Posterior vena cava (tissue), 2 donors: ENCODE measurements at regions not wholly inside any gene's neighbourhood (a gene's known extent, or its start where the extent isn't known, plus 50 kb on each side); places are given as distances from the start of the nearest gene placed in this dataset.
A peak's percentile ranks its signal among the peaks of the same experiment; 100 is the strongest.

Experiments used
- DNase-seq: peaks from one replicate; pipeline ENCODE4 v3.0.0-alpha.2; 2020; ENCODE audit warnings: low spot score
- intact Hi-C, 2 donors: fragments of 100-400 bp; cut with DNase I; formaldehyde crosslinking; loops; one replicate each; pipeline versions ENCODE4 v1.14.1 to v1.14.2; 2022 to 2023
- donor health status: DM: yes; HTN: yes; CAD: no.
- donor health status: DM: yes; HTN: yes; CAD: no.

DNA sequence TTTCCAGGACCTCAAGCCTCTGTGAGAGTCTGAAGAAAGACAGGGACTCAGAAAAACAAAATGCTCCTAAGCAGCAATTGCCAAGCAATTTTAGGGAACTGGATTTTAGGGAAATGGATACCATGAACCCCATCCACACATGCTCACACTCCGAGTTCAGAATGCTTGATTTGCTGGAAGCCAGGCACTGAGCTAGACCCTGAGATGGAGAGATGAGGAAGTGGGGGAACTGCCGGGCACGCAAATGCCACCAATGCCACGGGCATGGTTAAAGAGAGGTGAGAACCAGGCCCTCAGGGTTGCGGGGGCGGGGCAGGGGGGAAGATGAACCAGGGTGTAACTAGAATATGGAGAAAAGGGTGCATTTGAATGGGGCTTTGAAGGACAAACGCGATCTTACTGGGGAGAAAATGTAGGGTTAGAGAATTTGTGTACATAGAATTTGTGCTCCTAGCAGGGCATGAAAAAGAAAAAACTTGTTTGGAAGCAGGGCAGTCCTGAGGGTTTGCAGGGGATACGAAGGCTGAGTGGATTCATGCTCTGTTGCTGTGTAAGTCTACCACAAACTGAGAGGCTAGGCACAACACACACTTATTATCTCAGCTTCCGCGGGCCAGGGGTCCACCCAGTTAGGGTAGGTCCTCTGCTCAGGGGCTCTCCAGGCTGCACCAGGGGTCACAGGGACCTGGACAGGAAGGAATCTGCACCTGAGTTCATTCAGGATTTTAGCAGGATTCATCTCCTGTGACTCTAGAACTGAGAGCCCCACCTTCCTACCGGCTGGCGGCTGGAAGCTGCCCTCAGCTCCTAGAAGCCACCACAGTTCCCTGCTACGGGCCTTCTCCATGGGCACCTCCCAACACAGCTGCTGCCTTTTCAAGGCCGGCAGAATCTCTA, 108.0 kb downstream of the SNX5 start:
- intact Hi-C loops = no loop called here

DNA sequence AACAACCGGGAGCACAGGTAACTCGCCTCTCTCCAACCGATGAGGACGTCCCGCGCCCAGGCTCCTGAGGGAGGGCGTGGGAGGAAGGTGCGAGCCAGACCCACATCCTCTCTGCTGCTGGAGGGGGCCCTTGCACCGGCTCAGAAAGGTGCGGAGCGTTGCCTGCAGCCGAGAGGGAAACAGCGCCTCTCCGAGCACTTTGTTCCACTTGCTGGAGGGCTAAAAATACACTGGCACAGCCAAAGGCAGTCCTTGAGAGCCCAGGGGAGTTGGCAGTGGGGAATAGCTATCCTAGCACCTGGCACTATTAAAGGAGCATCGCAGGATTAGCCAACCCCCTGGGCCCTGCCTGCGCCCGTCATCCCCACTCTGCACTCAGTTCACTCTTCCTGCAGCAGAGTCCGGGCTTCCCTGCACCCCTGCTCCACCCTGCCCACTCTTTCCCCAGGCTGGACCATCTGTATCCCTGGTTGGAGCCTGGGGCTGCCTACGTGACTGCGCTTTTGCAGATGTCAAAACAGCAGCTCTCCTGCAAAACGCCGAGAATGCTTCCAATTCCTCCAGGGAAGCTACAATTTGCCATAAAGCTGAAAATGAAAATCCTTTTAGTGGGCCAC, 108.9 kb downstream of the SNX5 start:
- intact Hi-C loops = no loop called here
- DNase-seq = no peak

More for the DNA sequence above, 108.0 kb downstream of the SNX5 start:
- no peak for DNase-seq

DNA sequence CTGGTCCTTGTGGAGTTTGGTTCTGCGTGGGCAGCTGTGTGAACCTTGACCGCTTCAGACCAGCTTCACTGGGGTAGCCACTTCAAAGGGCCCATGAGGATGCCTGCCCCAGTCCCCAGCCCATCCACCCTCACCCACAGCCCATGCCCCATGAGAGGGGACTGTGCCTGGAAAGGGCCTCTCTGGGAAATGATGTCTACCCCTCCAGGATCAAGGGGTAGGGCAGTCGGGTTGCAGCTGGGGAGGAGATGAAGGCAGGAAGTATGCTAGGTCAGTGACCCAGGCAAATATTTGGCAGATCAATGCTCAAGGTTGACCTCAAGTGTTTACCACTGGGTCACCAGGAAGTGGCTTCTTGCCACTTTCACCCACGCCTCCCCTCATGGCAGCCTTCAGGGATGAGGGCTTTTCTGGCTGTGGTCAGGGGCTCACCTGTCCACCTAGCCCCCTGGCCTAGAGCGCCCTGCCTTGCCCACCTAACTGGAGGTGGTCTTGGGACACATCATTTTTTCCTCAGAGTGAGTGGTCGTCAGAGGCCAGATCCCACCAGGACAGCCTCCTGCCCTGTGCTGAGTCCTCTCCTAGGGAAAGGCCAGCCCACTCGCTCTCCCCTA, 109.5 kb downstream of the SNX5 start:
- DNase-seq = no peak
- intact Hi-C loops = no loop called here

DNA sequence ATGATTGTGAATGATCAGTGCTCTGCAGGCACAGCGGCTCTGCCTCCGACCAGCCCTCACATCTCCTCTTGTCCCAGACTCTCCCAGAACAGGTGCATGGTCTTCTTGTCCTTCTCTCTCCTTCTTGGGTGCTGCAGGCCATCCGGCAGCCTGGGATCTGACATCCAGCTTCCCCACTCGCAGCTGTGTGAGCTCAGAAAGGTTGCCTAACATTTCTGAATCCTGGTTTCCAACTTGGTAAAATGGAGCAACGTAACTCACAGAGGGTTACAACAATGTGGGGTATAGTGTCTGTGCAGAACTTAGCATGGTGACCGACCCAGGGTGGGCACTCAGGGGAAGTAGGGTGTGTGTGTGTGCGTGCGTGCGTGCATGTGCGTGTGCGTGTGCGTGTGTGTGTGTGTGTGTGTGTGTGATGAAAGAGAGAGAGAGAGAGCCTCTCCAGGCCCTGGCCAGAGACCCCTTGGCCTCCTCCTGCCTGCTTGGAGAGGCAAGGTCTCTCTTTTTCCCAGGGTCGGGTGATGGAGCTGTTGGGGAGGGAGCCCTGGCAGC, 110.1 kb downstream of the SNX5 start:
- intact Hi-C loops = no loop called here
- no peak for DNase-seq

DNA sequence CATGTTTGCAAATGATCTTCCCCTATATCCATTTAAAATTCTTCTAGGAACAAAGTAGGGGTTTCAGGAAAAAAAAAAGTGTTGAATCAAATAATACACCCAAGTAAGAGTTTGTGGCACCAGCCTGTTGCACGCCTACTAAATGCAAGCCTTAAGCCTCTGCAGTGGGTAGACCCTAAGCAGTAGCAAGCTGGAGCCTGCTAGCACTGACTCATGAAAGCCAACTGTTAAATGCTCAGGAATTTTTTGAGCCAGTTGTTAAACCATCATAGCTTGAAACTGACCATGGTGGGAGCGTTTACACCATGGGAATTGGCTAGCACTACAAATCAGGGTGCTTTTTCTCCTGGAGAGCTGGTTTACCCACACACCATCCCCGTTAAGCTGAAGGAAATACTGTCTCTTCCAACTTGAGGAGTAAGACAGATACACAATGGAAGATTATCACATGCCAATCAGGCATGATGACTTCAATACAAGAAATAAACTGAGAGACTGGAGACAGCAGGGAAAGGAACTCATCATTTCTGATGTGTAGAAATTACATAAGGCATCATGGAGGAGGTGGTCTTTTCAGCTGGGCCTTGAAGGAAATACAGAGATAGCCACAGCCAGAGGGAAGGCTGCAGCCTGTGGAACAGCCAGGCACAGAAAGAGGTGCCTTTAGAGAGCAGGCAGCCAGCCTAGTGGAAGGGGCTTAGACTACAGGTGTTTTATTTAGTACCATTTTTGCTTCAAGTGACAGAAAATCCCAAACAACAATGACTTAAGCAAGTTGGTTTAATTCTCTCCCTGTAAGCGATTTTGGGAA, 110.8 kb downstream of the SNX5 start:
- intact Hi-C loops = no loop called here
- DNase-seq = no peak

DNA sequence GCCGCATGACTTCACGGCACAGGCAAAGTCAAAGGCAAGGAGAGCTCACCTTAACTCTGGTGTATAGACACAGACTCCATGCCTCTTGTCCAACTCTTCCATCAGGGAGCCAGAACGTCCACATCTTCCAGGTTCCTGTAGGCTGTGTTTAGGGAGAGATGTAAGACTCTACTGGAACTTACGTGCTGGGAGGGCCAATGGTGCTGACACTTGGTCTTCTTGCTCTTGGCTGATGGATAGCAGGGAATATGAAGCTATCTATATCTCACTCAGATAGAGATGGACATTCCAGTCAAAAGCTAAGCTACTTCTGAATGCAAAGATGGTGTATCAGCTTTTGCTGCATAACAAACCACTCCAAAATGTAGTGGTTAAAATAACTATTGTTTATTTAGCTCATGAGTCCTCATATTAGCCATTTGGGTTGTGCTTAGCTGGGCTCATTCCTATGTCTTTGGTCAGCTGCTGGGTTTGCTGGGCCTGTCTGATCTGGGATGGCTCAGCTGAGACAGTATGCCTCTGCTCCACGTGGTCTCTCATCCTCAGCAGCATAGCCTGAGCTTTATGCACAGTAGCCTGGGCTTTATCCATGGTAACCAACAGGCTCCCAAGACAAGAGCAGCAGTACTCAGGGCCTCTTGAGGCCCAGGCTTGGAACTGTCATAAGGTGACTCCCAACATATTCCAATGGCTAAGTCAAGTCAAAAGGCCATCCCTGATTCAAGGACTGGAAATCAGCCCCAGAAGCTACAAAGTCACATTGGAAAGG, 111.6 kb downstream of the SNX5 start:
- no peak for DNase-seq
- intact Hi-C loops = no loop called here

DNA sequence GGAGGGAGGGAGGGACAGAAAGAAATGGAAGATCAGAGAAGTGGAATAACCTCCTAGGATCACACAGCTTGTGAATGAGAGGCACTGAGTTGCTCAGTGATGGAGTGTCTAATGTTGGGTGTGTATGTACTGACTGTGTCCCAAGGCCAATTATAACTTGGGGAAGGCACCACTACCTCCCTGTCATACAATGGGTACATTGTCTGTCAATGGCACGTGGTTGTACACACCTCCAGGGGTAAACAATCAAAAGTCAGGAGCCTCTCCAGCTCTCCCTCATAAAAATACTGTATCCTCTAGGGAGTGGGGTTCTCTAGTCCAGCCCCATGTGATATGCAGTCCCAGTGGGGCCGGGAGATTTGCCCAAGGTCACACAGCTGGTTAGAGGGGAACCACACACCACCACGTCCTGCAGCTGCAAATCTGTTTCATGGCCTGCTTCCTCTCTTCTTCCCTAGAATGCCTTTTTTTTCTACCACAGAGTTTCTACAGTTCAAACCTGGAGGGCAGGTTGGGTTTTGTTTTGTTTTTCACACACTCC, 112.5 kb downstream of the SNX5 start:
- intact Hi-C loops = no loop called here
- DNase-seq = no peak

DNA sequence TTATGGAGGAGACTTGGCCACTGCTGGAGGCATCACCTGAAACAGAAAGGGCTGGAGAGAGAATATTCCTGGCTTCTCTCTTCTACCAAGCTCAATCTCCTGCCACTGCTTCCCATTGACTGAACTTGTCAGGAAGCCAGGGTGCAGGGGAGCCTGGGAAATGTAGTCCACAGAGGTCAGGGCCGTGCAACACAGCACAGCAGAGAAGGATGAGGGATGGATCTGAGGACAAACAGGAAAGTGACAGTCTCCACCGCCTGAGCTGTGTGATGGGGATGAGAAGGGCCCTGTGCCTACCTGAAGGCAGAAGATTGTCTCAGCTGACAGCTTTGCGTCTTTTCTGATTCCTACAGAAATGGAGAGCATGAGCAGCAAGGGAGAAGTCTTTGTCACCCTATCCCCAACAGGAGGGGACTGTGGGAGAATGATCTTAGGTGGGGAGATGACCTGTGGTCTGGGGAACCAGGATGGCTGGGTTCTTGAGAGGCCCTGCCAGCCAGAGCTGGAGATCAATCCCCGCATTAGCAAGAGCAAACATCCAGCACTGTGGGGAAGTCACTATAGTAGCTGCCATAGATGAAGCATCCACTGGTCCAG, 114.2 kb downstream of the SNX5 start:
- no peak for DNase-seq
- intact Hi-C loops = no loop called here

DNA sequence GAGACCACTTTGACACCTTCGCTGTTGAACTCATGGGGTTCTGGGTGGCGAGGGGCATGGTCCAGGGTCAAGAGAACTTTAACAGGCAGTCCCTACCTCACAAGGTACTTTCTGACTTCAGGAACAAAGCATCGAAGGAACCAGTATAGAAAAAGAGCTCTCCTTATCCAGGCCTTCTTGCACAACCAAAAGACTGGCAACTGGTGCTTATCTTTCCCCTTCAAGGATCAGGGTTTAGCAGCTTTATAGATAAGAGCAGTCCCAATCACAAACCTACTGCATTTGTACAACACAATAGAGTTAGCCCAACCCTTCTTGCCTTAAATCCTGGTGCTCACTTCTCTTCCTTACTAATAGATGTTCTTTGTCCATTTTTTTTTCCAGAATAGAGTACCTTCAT, 116.3 kb downstream of the SNX5 start:
- no peak for DNase-seq
- intact Hi-C loops = no loop called here

DNA sequence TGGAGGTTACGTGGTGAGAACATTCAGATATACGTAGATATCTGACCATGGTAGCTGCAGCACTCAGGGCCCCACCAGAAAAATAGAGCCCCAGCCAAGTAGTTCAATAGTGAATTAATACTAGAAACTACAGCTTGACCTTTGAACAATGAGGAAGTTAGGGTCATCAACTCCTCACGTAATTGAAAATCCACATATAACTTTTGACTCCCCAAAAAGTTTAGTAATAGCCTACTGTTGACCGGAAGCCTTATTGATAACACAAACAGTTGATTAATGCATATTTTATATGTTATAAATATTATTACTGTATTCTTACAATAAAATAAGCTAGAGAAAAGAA, 117.9 kb downstream of the SNX5 start:
- intact Hi-C loops = no loop called here
- DNase-seq = no peak

DNA sequence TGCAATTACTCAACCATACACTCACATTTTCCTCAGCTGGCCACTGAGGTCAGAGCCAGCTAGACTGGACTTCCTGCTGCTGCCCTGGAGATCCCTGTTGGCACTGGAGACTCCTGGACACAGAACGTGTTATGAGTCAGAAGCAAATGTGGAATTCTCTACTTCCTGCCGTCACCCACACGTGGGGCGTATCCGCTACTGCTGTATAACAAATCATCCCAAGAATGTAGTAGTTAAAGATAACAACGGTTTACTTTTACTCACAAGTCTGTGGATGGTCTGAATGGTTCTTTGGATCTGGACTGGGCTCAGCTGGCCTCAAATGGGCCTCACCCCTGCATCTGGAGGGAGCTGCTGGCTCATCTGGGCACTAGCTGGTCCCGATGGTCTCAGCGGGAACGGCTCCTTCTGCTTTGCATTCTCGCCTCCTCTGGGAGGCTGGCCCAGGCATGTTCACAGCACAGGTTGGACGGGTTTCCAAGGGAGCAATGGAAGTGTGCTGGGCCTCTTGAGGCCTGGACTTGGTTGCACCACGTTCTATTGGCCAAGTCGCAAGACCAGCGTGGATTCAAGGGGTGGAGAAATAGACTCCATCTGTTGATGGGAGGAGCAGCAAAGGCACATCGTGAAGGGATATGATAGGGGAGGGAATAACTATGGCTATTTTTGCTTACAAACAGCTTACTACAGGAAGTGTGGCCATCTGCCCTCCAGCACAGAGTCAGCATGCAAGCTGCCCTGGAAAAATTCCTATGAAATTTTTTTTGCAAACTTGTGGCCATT, 118.5 kb downstream of the SNX5 start:
- DNase-seq = peak; percentile 94
- intact Hi-C loops = loop anchor here in 1 of 2 donors (5.0 kb wide), 1 partner anchor 53 kb away; no protein-coding TSS in a partner anchor

DNA sequence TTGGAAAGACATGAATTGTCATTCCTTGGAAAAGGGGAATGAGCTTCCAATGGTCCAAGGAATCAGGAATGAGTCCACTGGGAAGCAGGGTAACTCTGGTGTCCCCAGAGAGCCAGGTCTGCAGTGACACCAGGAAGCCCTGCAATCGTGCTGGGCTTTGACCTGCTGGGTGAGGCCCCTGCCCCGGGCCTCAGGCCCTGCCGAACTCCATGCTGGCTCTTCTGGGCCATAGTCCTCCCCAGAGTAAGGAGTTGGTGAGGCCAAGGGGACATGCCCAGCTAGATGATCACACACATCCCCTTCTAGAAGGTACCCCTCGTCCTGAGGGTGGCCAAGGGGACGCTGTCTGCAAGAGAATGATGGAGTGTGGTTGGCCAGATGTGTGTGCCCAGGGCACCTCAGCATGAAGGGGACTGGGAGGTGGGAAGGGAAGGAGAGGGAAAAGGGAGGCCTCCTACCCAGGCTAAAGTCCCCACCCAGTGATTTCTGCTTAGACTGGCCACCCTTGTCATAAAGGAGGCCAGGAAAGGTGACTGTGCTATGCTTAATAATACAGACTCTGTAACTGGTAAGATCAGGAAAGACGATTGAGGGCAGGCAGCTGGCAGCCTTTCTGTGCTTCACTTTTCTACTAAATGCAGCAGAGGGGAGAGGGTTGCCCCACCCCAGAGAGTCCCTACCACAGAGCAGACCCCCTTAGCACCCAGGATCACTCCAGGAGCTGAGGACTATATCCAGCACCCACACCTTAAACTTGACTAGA, 119.3 kb downstream of the SNX5 start:
- intact Hi-C loops = loop anchor here in 1 of 2 donors (5.0 kb wide), 1 partner anchor 52 kb away; no protein-coding TSS in a partner anchor
- no peak for DNase-seq

DNA sequence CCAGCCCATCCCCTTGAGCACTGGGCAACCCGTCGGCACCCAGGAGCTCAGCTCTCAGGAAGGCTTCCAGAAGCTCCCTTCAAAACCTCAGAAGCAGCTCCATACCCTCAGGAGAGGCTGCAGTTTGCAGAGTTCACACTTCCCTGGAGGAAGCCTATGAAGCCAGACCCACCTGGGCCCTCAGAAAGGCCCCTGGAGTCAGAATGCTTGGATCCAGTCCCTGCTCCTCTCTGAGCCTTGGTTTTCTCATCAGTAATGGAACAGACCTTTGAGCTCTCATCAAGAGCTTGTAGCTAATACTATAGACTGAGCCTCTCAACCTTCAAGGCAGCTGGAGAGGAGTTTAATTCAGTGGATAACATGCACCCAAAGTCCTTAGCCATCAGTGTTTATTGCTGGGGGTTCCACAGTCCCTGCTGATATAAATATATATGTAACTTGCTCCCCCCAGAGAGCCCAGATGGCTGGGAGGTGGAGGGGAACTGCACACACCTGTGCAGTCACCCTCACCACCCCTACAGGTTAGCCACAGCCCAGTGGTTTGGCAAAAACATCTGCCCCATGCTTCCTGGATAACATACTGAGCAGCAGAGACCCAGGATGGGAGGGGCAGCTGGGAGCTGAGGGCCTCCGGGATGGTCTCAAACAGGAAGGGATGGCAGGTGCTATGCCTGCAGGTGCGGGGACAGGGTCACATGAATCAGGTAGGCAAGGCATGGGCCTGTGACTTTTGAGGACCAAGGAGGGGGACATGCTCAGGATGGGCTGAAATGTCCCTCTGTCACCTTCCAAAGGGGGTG, 120.1 kb downstream of the SNX5 start:
- intact Hi-C loops = loop anchor here in 1 of 2 donors (5.0 kb wide), 1 partner anchor 51 kb away; no protein-coding TSS in a partner anchor
- DNase-seq = no peak

DNA sequence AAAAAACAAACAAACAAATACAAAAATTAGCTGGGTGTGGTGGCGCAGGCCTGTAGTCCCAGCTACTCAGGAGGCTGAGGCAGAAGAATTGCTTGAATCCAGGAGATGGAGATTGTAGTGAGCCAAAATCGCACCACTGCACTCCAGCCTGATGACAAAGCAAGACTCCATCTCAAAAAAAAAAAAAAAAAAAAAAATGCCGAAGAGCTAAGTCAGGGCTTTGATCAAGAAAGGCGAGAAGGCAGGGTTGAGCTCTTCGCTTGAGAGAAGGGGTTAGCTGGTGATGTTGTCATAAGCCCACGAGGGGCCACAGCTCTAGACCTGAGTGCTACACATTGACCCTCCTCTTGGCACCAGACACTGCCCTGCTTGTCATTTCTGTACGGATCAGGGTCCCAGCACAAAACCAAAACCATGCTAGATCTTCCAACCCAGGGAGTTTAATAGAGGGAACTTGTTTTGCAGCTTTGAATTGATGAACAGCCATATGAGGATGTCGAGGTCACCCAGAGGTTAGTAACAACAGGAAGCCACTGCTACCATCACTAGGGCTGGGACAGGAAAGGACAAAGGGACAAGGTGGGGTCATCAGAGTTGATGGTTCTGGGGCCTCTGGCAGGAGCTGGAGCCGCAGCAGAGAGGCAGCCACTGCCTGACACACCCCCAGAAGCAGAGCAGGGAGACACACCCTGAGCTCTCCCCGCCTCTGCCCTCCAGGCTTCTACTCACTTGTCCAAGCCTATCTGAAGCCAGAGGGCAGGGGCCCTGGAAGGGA, 122.7 kb downstream of the SNX5 start:
- DNase-seq = no peak
- intact Hi-C loops = loop anchor here in 1 of 2 donors (5.0 kb wide), 1 partner anchor 49 kb away; no protein-coding TSS in a partner anchor
